ENCODE measurements at regions not wholly inside any gene's neighbourhood (a gene's known extent, or its start where the extent isn't known, plus 50 kb on each side); places are given as distances from the start of the nearest gene placed in this dataset.

- no peak for TF ChIP-seq JUND (IDR thresholded peaks at IDR 0.05; ENCODE audit: low read depth)
- peak in 1 of 2 experiments; percentile 13 for DNase-seq (ENCODE audit: low read depth in 1 of 2, low spot score in 1 of 2)
- in situ Hi-C loops (cut with HindIII; ENCODE audit: low pct_unique_long_range_greater_than_20kb, low sequenced_read_pairs), result no loop called here
Measured at GRCh38 chr5:3962113-3962512, 366.5 kb downstream of the IRX1 start.

GRCh38 chr5:3963652-3964051, 368.0 kb downstream of the IRX1 start:
- no peak for DNase-seq (ENCODE audit: low read depth in 1 of 2, low spot score in 1 of 2)
- no peak for TF ChIP-seq JUND (IDR thresholded peaks at IDR 0.05; ENCODE audit: low read depth)
- in situ Hi-C loops (cut with HindIII; ENCODE audit: low pct_unique_long_range_greater_than_20kb, low sequenced_read_pairs), result no loop called here

GRCh38 chr5:3980156-3980555, 384.5 kb downstream of the IRX1 start:
- DNase-seq (ENCODE audit: low read depth in 1 of 2, low spot score in 1 of 2), result no peak
- in situ Hi-C loops (cut with HindIII; ENCODE audit: low pct_unique_long_range_greater_than_20kb, low sequenced_read_pairs), result no loop called here
- no peak for TF ChIP-seq JUND (IDR thresholded peaks at IDR 0.05; ENCODE audit: low read depth)

- in situ Hi-C loops (cut with HindIII; ENCODE audit: low pct_unique_long_range_greater_than_20kb, low sequenced_read_pairs), result no loop called here
- no peak for TF ChIP-seq JUND (IDR thresholded peaks at IDR 0.05; ENCODE audit: low read depth)
- no peak for DNase-seq (ENCODE audit: low read depth in 1 of 2, low spot score in 1 of 2)
Measured at GRCh38 chr5:3987867-3988266, 392.2 kb downstream of the IRX1 start.

- in situ Hi-C loops (cut with HindIII; ENCODE audit: low pct_unique_long_range_greater_than_20kb, low sequenced_read_pairs), result no loop called here
- DNase-seq (ENCODE audit: low read depth in 1 of 2, low spot score in 1 of 2), result no peak
- no peak for TF ChIP-seq JUND (IDR thresholded peaks at IDR 0.05; ENCODE audit: low read depth)
Measured at GRCh38 chr5:3993856-3994473, 398.3 kb downstream of the IRX1 start.

- in situ Hi-C loops (cut with HindIII; ENCODE audit: low pct_unique_long_range_greater_than_20kb, low sequenced_read_pairs), result no loop called here
- no peak for DNase-seq (ENCODE audit: low read depth in 1 of 2, low spot score in 1 of 2)
- TF ChIP-seq JUND (IDR thresholded peaks at IDR 0.05; ENCODE audit: low read depth), result no peak
Measured at GRCh38 chr5:3994628-3995027, 399.0 kb downstream of the IRX1 start.

GRCh38 chr5:3995954-3996619, 400.5 kb downstream of the IRX1 start:
- in situ Hi-C loops (cut with HindIII; ENCODE audit: low pct_unique_long_range_greater_than_20kb, low sequenced_read_pairs), result no loop called here
- no peak for TF ChIP-seq JUND (IDR thresholded peaks at IDR 0.05; ENCODE audit: low read depth)
- DNase-seq (ENCODE audit: low read depth in 1 of 2, low spot score in 1 of 2), result no peak

GRCh38 chr5:3996707-3997336, 401.2 kb downstream of the IRX1 start:
- no peak for DNase-seq (ENCODE audit: low read depth in 1 of 2, low spot score in 1 of 2)
- in situ Hi-C loops (cut with HindIII; ENCODE audit: low pct_unique_long_range_greater_than_20kb, low sequenced_read_pairs), result no loop called here

GRCh38 chr5:3997670-3998069, 402.0 kb downstream of the IRX1 start:
- no peak for DNase-seq (ENCODE audit: low read depth in 1 of 2, low spot score in 1 of 2)
- no peak for TF ChIP-seq JUND (IDR thresholded peaks at IDR 0.05; ENCODE audit: low read depth)
- in situ Hi-C loops (cut with HindIII; ENCODE audit: low pct_unique_long_range_greater_than_20kb, low sequenced_read_pairs), result no loop called here

More at GRCh38 chr5:3996707-3997336, 401.2 kb downstream of the IRX1 start:
- no peak for TF ChIP-seq JUND (IDR thresholded peaks at IDR 0.05; ENCODE audit: low read depth)

GRCh38 chr5:3999929-4000328, 404.3 kb downstream of the IRX1 start:
- DNase-seq (ENCODE audit: low read depth in 1 of 2, low spot score in 1 of 2), result no peak
- in situ Hi-C loops (cut with HindIII; ENCODE audit: low pct_unique_long_range_greater_than_20kb, low sequenced_read_pairs), result no loop called here
- TF ChIP-seq JUND (IDR thresholded peaks at IDR 0.05; ENCODE audit: low read depth), result no peak

GRCh38 chr5:4001004-4001403, 405.4 kb downstream of the IRX1 start:
- in situ Hi-C loops (cut with HindIII; ENCODE audit: low pct_unique_long_range_greater_than_20kb, low sequenced_read_pairs), result no loop called here
- no peak for TF ChIP-seq JUND (IDR thresholded peaks at IDR 0.05; ENCODE audit: low read depth)
- no peak for DNase-seq (ENCODE audit: low read depth in 1 of 2, low spot score in 1 of 2)

GRCh38 chr5:4001758-4002533, 406.3 kb downstream of the IRX1 start:
- no peak for TF ChIP-seq JUND (IDR thresholded peaks at IDR 0.05; ENCODE audit: low read depth)
- no peak for DNase-seq (ENCODE audit: low read depth in 1 of 2, low spot score in 1 of 2)
- in situ Hi-C loops (cut with HindIII; ENCODE audit: low pct_unique_long_range_greater_than_20kb, low sequenced_read_pairs), result no loop called here

- DNase-seq (ENCODE audit: low read depth in 1 of 2, low spot score in 1 of 2), result no peak
- no peak for TF ChIP-seq JUND (IDR thresholded peaks at IDR 0.05; ENCODE audit: low read depth)
- in situ Hi-C loops (cut with HindIII; ENCODE audit: low pct_unique_long_range_greater_than_20kb, low sequenced_read_pairs), result no loop called here
Measured at GRCh38 chr5:4005335-4005734, 409.7 kb downstream of the IRX1 start.
